Smooth muscle cell (in vitro differentiated cells): ENCODE measurements at regions not wholly inside any gene's neighbourhood (a gene's known extent, or its start where the extent isn't known, plus 50 kb on each side); places are given as distances from the start of the nearest gene placed in this dataset.

Experiments used
- DNase-seq: peaks from one replicate; lab custom pipeline; 2025; ENCODE audit not compliant: unreplicated experiment; lab: John Stamatoyannopoulos, UW
- H2AFZ ChIP-seq: fragments of 200-600 bp; sonication (generic); 2 replicates; pipeline ENCODE4 v1.6.0; 2016; ENCODE audit warnings: antibody characterized with exemption, low read depth, mild to moderate bottlenecking
- H3F3A ChIP-seq: fragments of 200-600 bp; sonication (generic); 2 replicates; pipeline ENCODE4 v1.6.0; 2017; ENCODE audit warnings: antibody characterized with exemption, low read depth
- H3K27ac ChIP-seq: fragments of 200-600 bp; sonication (generic); 2 replicates; pipeline ENCODE4 v1.5.1; 2016; ENCODE audit warnings: low read depth, mild to moderate bottlenecking
- H3K27me3 ChIP-seq: fragments of 200-600 bp; sonication (generic); 2 replicates; pipeline ENCODE4 v1.6.1; 2016; ENCODE audit warnings: low read depth, mild to moderate bottlenecking
- H3K36me3 ChIP-seq: fragments of 200-600 bp; sonication (generic); 2 replicates; pipeline ENCODE4 v1.5.1; 2016; ENCODE audit warnings: low read depth
- H3K4me1 ChIP-seq: fragments of 200-600 bp; sonication (generic); 2 replicates; pipeline ENCODE4 v1.5.1; 2016; ENCODE audit warnings: low read depth
- H3K4me2 ChIP-seq: fragments of 200-600 bp; sonication (generic); 2 replicates; pipeline ENCODE4 v1.6.0; 2016; ENCODE audit warnings: mild to moderate bottlenecking
- H3K4me3 ChIP-seq: fragments of 200-600 bp; sonication (generic); 2 replicates; pipeline ENCODE4 v1.5.1; 2016; ENCODE audit warnings: mild to moderate bottlenecking
- H3K79me2 ChIP-seq: fragments of 200-600 bp; sonication (generic); 2 replicates; pipeline ENCODE4 v1.6.0; 2016; ENCODE audit warnings: low read depth, mild to moderate bottlenecking
- H3K9ac ChIP-seq: fragments of 200-600 bp; sonication (generic); 2 replicates; pipeline ENCODE4 v1.6.0; 2016; ENCODE audit warnings: low read depth
- H3K9me3 ChIP-seq: fragments of 200-600 bp; sonication (generic); replicated peaks from 2 replicates; pipeline ENCODE4 v1.5.1; 2016; ENCODE audit warnings: low read depth
- H4K20me1 ChIP-seq: fragments of 200-600 bp; sonication (generic); 2 replicates; pipeline ENCODE4 v1.6.0; 2016; ENCODE audit warnings: low read depth
- CTCF ChIP-seq: fragments of 200-600 bp; sonication (generic); IDR thresholded peaks from 2 replicates; pipeline ENCODE4 v1.5.1; 2017; ENCODE audit warnings: borderline replicate concordance, mild to moderate bottlenecking, antibody characterized with exemption; ENCODE audit not compliant: insufficient read depth, poor library complexity, severe bottlenecking
- WGBS: methylation state at CpG from one replicate; pipeline ENCODE4 v1.1.7; 2016; ENCODE audit warnings: low lambda C conversion rate; 5-methylcytosine and 5-hydroxymethylcytosine counted together

GRCh38 chr5:67964619-67965018 lies 250.9 kb upstream of the PIK3R1 start:
- H3K9me3 ChIP-seq: no peaks in the 10 kb centered on the region
- no peaks in the 10 kb centered on the region for H3K79me2 ChIP-seq
- no peaks in the 10 kb centered on the region for H3K36me3 ChIP-seq
- H2AFZ ChIP-seq: no peak overlapping the region
- no peak overlapping the region for H3K9ac ChIP-seq
- no peaks in the 10 kb centered on the region for H3K27me3 ChIP-seq
- TF ChIP-seq CTCF: no peak
- H3K4me1 ChIP-seq: peaks cover 4% of the 10 kb centered on the region
- H3K4me2 ChIP-seq: no peak overlapping the region
- H4K20me1 ChIP-seq: no peaks in the 10 kb centered on the region
- WGBS: 73% methylated on average over 2 of the region's 2 CpGs
- no peak overlapping the region for H3K4me3 ChIP-seq
- DNase-seq: no peak
- H3F3A ChIP-seq: no peaks in the 10 kb centered on the region
- H3K27ac ChIP-seq: no peak overlapping the region

DNA sequence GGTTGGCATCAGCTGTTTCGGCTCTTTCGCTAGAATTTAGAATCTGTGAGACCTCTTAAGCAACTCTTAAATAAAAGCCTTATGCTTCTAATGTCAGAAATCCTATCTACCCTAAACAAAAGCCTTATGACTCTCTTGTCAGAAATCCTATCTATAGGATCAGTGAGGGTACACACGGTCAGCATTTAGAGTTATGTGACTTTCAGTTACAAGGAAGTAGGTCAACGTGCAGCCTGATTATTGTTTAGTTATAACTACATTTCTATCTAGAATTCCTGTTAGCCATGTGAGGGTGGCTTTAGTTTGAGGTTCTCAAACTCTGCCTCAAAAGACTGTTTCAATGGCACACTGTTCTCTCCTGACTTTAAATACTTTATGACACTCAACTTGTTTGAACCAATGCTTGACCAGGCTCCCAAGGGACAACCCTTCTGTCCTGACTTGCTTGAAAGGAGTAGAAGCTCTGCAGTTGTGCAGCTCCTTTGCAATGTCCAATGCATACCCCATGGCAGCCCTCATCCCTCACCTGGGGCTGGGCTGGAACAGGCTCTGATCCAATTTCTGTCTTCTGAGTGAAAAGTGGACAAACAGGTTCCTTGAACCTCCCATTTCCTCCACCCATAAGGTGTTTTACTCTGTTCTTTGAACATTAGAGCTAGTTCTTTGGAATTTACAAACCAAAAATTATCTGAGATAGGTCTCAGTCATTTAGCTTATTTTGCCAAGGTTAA lies 251.6 kb upstream of the PIK3R1 start:
- Histone ChIP-seq H2AFZ (no peak overlapping the region), H3K27ac (no peak overlapping the region), H4K20me1 (no peaks in the 10 kb centered on the region), H3K27me3 (no peaks in the 10 kb centered on the region), H3K9ac (no peak overlapping the region), H3K4me2 (no peak overlapping the region), H3K79me2 (no peaks in the 10 kb centered on the region), H3K4me3 (no peak overlapping the region), H3K4me1 (peaks cover 4% of the 10 kb centered on the region), H3K9me3 (no peaks in the 10 kb centered on the region), H3K36me3 (no peaks in the 10 kb centered on the region), H3F3A (no peaks in the 10 kb centered on the region)
- TF ChIP-seq CTCF: no peak
- 77% methylated on average over 4 of the region's 4 CpGs for WGBS
- DNase-seq: no peak

DNA sequence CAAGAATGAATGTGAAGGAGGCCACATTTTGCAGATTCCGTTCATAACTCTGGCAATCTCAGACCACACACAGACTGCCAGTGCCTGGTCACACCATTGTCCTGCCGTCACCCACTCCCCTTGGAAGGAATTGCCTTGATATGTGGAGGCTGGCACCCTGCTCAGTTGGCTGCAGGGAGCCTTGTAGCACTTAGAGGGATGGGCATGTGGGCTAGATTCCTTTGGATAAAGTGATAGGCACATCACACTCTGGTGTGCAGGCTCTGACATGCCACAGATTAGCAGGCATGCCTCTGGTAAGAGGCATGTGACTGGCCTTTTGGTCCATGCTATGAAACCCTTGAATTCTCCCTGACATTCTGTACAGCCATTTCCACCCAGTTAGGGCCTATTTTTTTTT lies 254.6 kb upstream of the PIK3R1 start:
- Histone ChIP-seq H3F3A (no peaks in the 10 kb centered on the region), H2AFZ (no peak overlapping the region), H3K27me3 (no peaks in the 10 kb centered on the region), H4K20me1 (no peaks in the 10 kb centered on the region), H3K4me1 (peaks cover 11% of the 10 kb centered on the region), H3K4me2 (no peak overlapping the region), H3K9ac (no peak overlapping the region), H3K27ac (no peak overlapping the region), H3K79me2 (no peaks in the 10 kb centered on the region), H3K36me3 (no peaks in the 10 kb centered on the region), H3K4me3 (no peak overlapping the region), H3K9me3 (no peaks in the 10 kb centered on the region)
- DNase-seq: no peak
- TF ChIP-seq CTCF: no peak
- WGBS: 27% methylated on average over 2 of the region's 2 CpGs

GRCh38 chr5:67957374-67957773 lies 258.2 kb upstream of the PIK3R1 start:
- H3K4me1 ChIP-seq: peaks cover 11% of the 10 kb centered on the region
- no peak for DNase-seq
- WGBS: 46% methylated on average over 6 of the region's 6 CpGs
- TF ChIP-seq CTCF: no peak
- peak overlapping the region; percentile 63 for H2AFZ ChIP-seq
- no peaks in the 10 kb centered on the region for H3K79me2 ChIP-seq
- H3F3A ChIP-seq: no peaks in the 10 kb centered on the region
- H3K27ac ChIP-seq: no peak overlapping the region
- no peak overlapping the region for H3K9ac ChIP-seq
- no peak overlapping the region for H3K4me2 ChIP-seq
- no peaks in the 10 kb centered on the region for H4K20me1 ChIP-seq
- H3K36me3 ChIP-seq: no peaks in the 10 kb centered on the region
- H3K4me3 ChIP-seq: no peak overlapping the region
- no peaks in the 10 kb centered on the region for H3K9me3 ChIP-seq
- no peaks in the 10 kb centered on the region for H3K27me3 ChIP-seq
